Heart right ventricle (tissue), 16 donors: ENCODE measurements at regions not wholly inside any gene's neighbourhood (a gene's known extent, or its start where the extent isn't known, plus 50 kb on each side); places are given as distances from the start of the nearest gene placed in this dataset.

Experiments used
- ATAC-seq, 8 donors: fragments of 200-7000 bp; cut with Tn5 transposase; one replicate each; pipeline ENCODE4 v1.9.1; 2020; ENCODE audit warnings: mild to moderate bottlenecking in 8 of 8, moderate library complexity in 8 of 8, moderate number of reproducible peaks in 1 of 8
- DNase-seq, 2 donors: peaks; one replicate each; pipeline ENCODE4 v3.0.0-alpha.2; 2020
- H3K27ac ChIP-seq, 10 donors: fragments of 200-600 bp; sonication (generic) in 2 of 10; one replicate each; pipeline versions ENCODE4 v1.5.0 to v1.8.0; 2020 to 2022; ENCODE audit warnings: mild to moderate bottlenecking in 3 of 10
- H3K27me3 ChIP-seq, 7 donors: fragments of 200-600 bp; one replicate each; pipeline ENCODE4 v1.8.0; 2021 to 2022; ENCODE audit warnings: mild to moderate bottlenecking in 2 of 7
- H3K36me3 ChIP-seq, 9 donors: fragments of 200-600 bp; sonication (generic) in 1 of 9; one replicate each; pipeline versions ENCODE4 v1.5.0 to v1.8.0; 2020 to 2022; ENCODE audit warnings: mild to moderate bottlenecking in 2 of 9
- H3K4me1 ChIP-seq, 9 donors: fragments of 200-600 bp; sonication (generic) in 1 of 9; one replicate each; pipeline versions ENCODE4 v1.5.0 to v1.8.0; 2020 to 2022; ENCODE audit warnings: mild to moderate bottlenecking in 4 of 9
- H3K4me3 ChIP-seq, 10 donors: fragments of 200-600 bp; sonication (generic) in 2 of 10; one replicate each; pipeline versions ENCODE4 v1.5.0 to v1.8.0; 2020 to 2022; ENCODE audit warnings: mild to moderate bottlenecking in 7 of 10, moderate library complexity in 2 of 10
- H3K9me3 ChIP-seq, 11 donors: fragments of 200-600 bp in 10 of 11; sonication (generic) in 2 of 11; one replicate each; pipeline versions ENCODE4 v1.5.0 to v1.8.0; 2013 to 2022; ENCODE audit warnings: mild to moderate bottlenecking in 2 of 11, control low read depth in 1 of 11, moderate library complexity in 1 of 11
- CTCF ChIP-seq, 9 donors: fragments of 200-600 bp; sonication (generic) in 2 of 9; IDR thresholded peaks; one replicate each; pipeline versions ENCODE4 v1.5.0 to v1.8.0; 2021 to 2022; ENCODE audit warnings: antibody characterized with exemption in 9 of 9, mild to moderate bottlenecking in 5 of 9, moderate library complexity in 1 of 9
- WGBS, 2 donors: extraction: QIAGEN DNeasy Blood & Tissue Kit; methylation state at CpG; one replicate each; pipeline ENCODE4 v1.1.7; 2013; ENCODE audit warnings: inconsistent platforms in 1 of 2; 5-methylcytosine and 5-hydroxymethylcytosine counted together
- intact Hi-C, 10 donors: fragments of 100-400 bp; cut with DNase I; formaldehyde crosslinking; loops; one replicate each; pipeline versions ENCODE4 v1.11.1 to v1.14.2; 2022
- donor health status: Arrhythmogenic right ventricular cardiomyopathy.
- donor health status: ischemic (EF 13 %, LVEDD 7.1; RV severe dilation, severe dysfunction).
- donor health status: healthy with polysubstance abuse.
- donor health status: DM: no; HTN: yes; CAD: no.
- donor health status: DM: no; HTN: no; CAD: no.
- donor health status: ischemic (EF 25% LVEDD 6.9; RV normal size, moderate dysfunction).
- donor health status: ischemic (EF 25% LVEDD 5.7; RV mildly dilated, moderate dysfunction).
- donor health status: healthy.
- donor health status: DM: yes; HTN: yes; CAD: no.
- donor health status: Ischemic cardiomyopathy.
- donor health status: ischemic (EF 35%, LVEDD 5.7; RV mildly dilated, moderate dysfunction).
- donor health status: nonischemic (EF 11% LVEDD 7.7; RV severe dilation, severe dysfunction).
- donor health status: DM: yes; HTN: yes; CAD: no.
- donor health status: PGD.
- donor health status: ischemic (EF 29% LVEDD 5.4; RV normal size, mild dysfunction).
- donor health status: nonischemic (EF 23%, LVEDD 6.1; RV moderate dilation, normal function).

GRCh38 chr5:2886531-2886930 is 135.1 kb upstream of the IRX2 start:
- intact Hi-C loops = no loop called here
- no peak for TF ChIP-seq CTCF (IDR thresholded peaks at IDR 0.05)
- WGBS, 2 donors = 70 to 71% methylated on average over 3 of the region's 3 CpGs
- Histone ChIP-seq H3K4me3 (no peak overlapping the region), H3K4me1 (no peaks in the 10 kb centered on the region), H3K36me3 (no peaks in the 10 kb centered on the region), H3K9me3 (peaks cover 0 to under 1% (median 0%) of the 10 kb centered on the region in 11 donors), H3K27ac (no peak overlapping the region), H3K27me3 (no peaks in the 10 kb centered on the region)
- DNase-seq (no peak), ATAC-seq (no peak)

GRCh38 chr5:2883771-2884170 is 132.3 kb upstream of the IRX2 start:
- Histone ChIP-seq H3K36me3 (no peaks in the 10 kb centered on the region), H3K9me3 (peaks cover 0 to 24% (median 12%) of the 10 kb centered on the region in 11 donors), H3K4me3 (no peak overlapping the region), H3K27ac (no peak overlapping the region), H3K4me1 (no peaks in the 10 kb centered on the region), H3K27me3 (no peaks in the 10 kb centered on the region)
- intact Hi-C loops = no loop called here
- ATAC-seq = no peak
- DNase-seq = no peak
- no peak for TF ChIP-seq CTCF (IDR thresholded peaks at IDR 0.05)
- 85 to 89% methylated on average over 8 of the region's 8 CpGs for WGBS, 2 donors

DNA sequence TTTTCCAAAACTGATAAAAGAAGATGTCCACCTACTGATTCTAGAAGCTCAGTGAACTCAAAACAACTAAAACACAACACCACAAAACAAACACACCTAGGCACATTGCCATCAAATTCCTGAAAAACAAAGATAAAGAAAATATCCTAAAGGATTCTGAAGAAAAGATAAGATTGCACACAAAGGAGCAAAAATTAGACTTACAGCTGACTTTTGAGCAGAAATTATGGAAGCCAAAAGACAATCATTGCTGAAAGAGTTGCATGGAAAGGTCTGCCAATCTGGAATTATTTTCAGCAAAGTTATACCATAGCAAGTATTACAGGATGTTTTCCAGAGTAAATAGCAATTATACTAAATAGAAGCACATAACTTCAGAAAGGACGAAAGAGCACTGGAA is 128.2 kb upstream of the IRX2 start:
- TF ChIP-seq CTCF (IDR thresholded peaks at IDR 0.05) = no peak
- H3K27ac ChIP-seq = no peak overlapping the region
- H3K4me3 ChIP-seq = no peak overlapping the region
- intact Hi-C loops = no loop called here
- peaks cover 0 to 7% (median 0%) of the 10 kb centered on the region in 7 donors for H3K27me3 ChIP-seq
- DNase-seq = no peak
- no peaks in the 10 kb centered on the region for H3K4me1 ChIP-seq
- H3K36me3 ChIP-seq = no peaks in the 10 kb centered on the region
- peaks cover 0 to 43% (median 13%) of the 10 kb centered on the region in 11 donors for H3K9me3 ChIP-seq
- ATAC-seq = no peak
- WGBS, 2 donors = 73 to 90% methylated on average over 1 of the region's 1 CpG

DNA sequence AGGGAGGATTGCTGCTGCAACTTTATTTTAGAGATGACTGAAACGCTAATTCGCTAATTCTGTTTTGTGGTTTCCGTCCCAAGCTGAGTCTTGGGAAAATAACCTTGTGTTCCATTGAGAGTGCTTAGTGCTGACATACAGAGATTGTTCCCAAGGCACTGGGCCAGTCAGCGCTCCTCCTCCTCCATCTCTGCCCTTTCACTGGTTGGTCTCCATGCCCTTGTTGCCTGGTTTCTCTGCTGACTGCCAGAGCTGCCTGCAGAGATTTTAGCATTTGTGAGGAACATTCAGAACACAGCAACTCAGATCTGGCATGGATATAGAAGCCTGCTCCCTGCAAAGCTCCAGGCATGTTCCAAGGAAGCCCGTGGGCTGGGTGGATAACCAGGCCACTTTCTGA is 126.0 kb upstream of the IRX2 start:
- no peak overlapping the region for H3K4me3 ChIP-seq
- peaks cover 0 to 43% (median 13%) of the 10 kb centered on the region in 11 donors for H3K9me3 ChIP-seq
- no peak for TF ChIP-seq CTCF (IDR thresholded peaks at IDR 0.05)
- DNase-seq = no peak
- WGBS, 2 donors = 82 to 85% methylated on average over 5 of the region's 5 CpGs
- no peak overlapping the region for H3K27ac ChIP-seq
- ATAC-seq = no peak
- H3K27me3 ChIP-seq = peaks cover 0 to 10% (median 0%) of the 10 kb centered on the region in 7 donors
- intact Hi-C loops = no loop called here
- no peaks in the 10 kb centered on the region for H3K36me3 ChIP-seq
- no peaks in the 10 kb centered on the region for H3K4me1 ChIP-seq
